Stimulated activated memory B cell treated with anti-CD40 and anti-IgM and Interleukin-4, amounts not matched to agents 10 μg/mL and 1 μg/mL and 100 μg/mL, for 72 hours (primary cell): ENCODE measurements at regions not wholly inside any gene's neighbourhood (a gene's known extent, or its start where the extent isn't known, plus 50 kb on each side); places are given as distances from the start of the nearest gene placed in this dataset.
A peak's percentile ranks its signal among the peaks of the same experiment; 100 is the strongest.

ENCODE experiments used
- ATAC-seq: fragments of 150-1000 bp; cut with Tn5 transposase; 2 replicates; pipeline ENCODE4 v1.10.0; 2021
- H3K27ac Mint-ChIP-seq: one replicate; pipeline ENCODE4 v1.8.0; 2022; ENCODE audit warnings: mild to moderate bottlenecking, mixed read lengths
- H3K27me3 Mint-ChIP-seq: one replicate; pipeline ENCODE4 v1.8.0; 2022; ENCODE audit warnings: mixed read lengths
- H3K36me3 Mint-ChIP-seq: one replicate; pipeline ENCODE4 v1.8.0; 2022; ENCODE audit warnings: mixed read lengths
- H3K4me1 Mint-ChIP-seq: one replicate; pipeline ENCODE4 v1.8.0; 2022; ENCODE audit warnings: mixed read lengths
- H3K4me3 Mint-ChIP-seq: one replicate; pipeline ENCODE4 v1.8.0; 2022; ENCODE audit warnings: mild to moderate bottlenecking, moderate library complexity, mixed read lengths
- H3K9me3 Mint-ChIP-seq: one replicate; pipeline ENCODE4 v1.8.0; 2022; ENCODE audit warnings: mixed read lengths

DNA sequence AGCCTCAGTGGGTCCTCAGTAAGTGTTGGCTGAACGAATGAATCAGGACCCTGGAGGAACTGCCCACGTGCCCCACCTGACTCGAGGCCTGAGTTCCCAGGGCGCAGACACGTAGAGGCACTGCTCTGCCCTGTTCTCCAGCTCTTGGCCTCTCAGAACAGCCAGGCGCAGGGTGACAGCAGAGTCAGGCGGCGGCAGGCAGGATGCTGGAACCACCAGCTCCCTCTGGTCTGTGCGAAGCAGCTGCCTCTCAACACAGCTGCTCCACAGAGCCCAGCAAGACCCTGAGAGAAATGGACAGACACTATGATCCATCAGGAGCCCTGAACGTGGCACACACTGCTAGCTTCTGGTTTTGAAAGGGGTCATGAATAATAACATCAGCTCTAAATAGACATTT, 53.1 kb upstream of the BCO1 start:
- no peak overlapping the region for H3K27ac Mint-ChIP-seq
- no peak overlapping the region for H3K4me3 Mint-ChIP-seq
- H3K9me3 Mint-ChIP-seq = no peaks in the 10 kb centered on the region
- ATAC-seq = no peak
- no peaks in the 10 kb centered on the region for H3K36me3 Mint-ChIP-seq
- no peaks in the 10 kb centered on the region for H3K4me1 Mint-ChIP-seq
- peaks cover 22% of the 10 kb centered on the region for H3K27me3 Mint-ChIP-seq

- Mint-ChIP-seq H3K9me3 (no peaks in the 10 kb centered on the region), H3K36me3 (no peaks in the 10 kb centered on the region), H3K27me3 (peaks cover 11% of the 10 kb centered on the region), H3K4me3 (no peak overlapping the region), H3K4me1 (no peaks in the 10 kb centered on the region), H3K27ac (no peak overlapping the region)
- no peak for ATAC-seq
Observed at GRCh38 chr16:81181013-81181720, 57.3 kb upstream of the BCO1 start.

DNA sequence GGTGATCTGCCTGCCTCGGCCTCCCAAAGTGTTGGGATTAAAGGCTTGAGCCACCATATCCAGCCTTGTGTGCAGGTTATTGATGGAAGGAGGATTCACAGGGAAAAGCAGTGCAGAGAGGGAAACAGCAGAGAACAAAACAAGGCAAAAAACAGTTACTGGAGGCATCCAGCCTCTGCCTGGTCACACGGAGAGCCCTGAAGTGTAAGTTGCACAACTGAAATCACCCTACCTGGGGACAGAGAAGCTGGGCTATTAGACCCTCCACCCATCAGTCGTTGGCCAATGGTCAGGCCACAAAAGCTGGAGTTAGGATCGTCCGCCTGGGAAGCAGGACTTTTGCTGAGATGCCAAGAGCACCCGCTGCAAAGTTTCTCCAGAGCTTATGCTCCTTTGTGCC, 57.9 kb upstream of the BCO1 start:
- no peak for ATAC-seq
- Mint-ChIP-seq H3K36me3 (no peaks in the 10 kb centered on the region), H3K4me1 (no peaks in the 10 kb centered on the region)

DNA sequence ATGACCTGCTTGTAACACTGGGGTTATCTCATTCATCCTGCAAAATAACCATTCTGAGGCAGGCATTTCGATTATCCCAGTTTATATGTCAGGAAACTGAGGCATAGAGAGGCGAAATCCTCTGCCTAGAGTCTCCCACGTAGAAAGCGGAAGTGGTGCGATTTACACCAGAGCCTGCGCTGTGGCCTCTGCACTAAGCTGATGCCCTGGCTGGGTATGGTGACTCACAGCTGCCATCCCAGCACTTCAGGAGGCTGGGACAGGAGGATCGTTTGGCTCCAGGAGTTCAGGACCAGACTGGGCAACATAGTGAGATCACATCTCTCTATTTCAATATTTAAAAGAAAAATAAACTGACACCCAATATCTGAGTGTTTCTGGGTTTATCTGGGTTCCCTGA, 59.3 kb upstream of the BCO1 start:
- H3K27me3 Mint-ChIP-seq = peaks cover 11% of the 10 kb centered on the region
- no peaks in the 10 kb centered on the region for H3K9me3 Mint-ChIP-seq
- no peaks in the 10 kb centered on the region for H3K4me1 Mint-ChIP-seq
- H3K27ac Mint-ChIP-seq = no peak overlapping the region
- no peak for ATAC-seq
- no peak overlapping the region for H3K4me3 Mint-ChIP-seq
- H3K36me3 Mint-ChIP-seq = no peaks in the 10 kb centered on the region

More for the DNA sequence above, 57.9 kb upstream of the BCO1 start:
- H3K4me3 Mint-ChIP-seq = no peak overlapping the region
- no peaks in the 10 kb centered on the region for H3K9me3 Mint-ChIP-seq
- no peak overlapping the region for H3K27ac Mint-ChIP-seq
- peaks cover 11% of the 10 kb centered on the region for H3K27me3 Mint-ChIP-seq

GRCh38 chr16:81175325-81175891, 63.1 kb upstream of the BCO1 start:
- no peaks in the 10 kb centered on the region for H3K4me1 Mint-ChIP-seq
- no peak for ATAC-seq
- H3K4me3 Mint-ChIP-seq = no peak overlapping the region
- H3K27ac Mint-ChIP-seq = no peak overlapping the region
- no peaks in the 10 kb centered on the region for H3K36me3 Mint-ChIP-seq
- H3K9me3 Mint-ChIP-seq = no peaks in the 10 kb centered on the region
- peaks cover 15% of the 10 kb centered on the region for H3K27me3 Mint-ChIP-seq

DNA sequence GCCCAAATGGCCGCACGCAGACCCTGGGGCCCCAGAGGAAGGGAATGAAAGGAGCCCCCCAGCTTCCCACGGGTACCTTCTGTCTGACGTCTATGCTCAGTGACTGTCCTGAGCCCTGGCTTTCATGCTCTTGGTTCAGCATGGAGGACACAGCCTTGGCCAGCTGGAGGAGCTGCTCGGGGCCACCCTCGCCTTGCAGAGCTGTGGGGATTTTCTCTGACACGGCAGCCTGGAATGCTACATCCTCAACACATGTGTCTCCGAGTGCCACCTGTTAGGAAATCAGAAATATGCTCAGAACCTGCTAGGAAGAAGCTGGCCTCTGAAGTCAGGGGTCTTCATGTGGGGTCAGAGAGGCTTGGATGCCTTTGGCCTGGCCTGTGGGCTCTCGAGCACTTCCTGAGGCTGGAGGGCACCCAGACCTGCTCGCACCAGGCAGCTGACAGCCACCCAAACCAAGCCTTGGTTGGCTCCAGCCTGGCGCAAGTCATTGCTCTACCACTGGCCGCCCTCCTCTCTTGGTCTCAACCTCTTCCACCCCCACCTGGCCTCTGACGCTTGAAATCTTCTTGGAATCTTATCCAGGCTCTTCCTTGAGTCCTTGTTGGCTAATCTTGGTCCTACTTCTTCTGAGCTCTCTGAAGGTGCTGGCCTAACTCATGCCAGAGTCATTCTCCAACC, 63.7 kb upstream of the BCO1 start:
- no peaks in the 10 kb centered on the region for H3K4me1 Mint-ChIP-seq
- H3K4me3 Mint-ChIP-seq = no peak overlapping the region
- no peak for ATAC-seq
- no peaks in the 10 kb centered on the region for H3K9me3 Mint-ChIP-seq
- H3K36me3 Mint-ChIP-seq = no peaks in the 10 kb centered on the region
- H3K27ac Mint-ChIP-seq = no peak overlapping the region
- peaks cover 14% of the 10 kb centered on the region for H3K27me3 Mint-ChIP-seq

DNA sequence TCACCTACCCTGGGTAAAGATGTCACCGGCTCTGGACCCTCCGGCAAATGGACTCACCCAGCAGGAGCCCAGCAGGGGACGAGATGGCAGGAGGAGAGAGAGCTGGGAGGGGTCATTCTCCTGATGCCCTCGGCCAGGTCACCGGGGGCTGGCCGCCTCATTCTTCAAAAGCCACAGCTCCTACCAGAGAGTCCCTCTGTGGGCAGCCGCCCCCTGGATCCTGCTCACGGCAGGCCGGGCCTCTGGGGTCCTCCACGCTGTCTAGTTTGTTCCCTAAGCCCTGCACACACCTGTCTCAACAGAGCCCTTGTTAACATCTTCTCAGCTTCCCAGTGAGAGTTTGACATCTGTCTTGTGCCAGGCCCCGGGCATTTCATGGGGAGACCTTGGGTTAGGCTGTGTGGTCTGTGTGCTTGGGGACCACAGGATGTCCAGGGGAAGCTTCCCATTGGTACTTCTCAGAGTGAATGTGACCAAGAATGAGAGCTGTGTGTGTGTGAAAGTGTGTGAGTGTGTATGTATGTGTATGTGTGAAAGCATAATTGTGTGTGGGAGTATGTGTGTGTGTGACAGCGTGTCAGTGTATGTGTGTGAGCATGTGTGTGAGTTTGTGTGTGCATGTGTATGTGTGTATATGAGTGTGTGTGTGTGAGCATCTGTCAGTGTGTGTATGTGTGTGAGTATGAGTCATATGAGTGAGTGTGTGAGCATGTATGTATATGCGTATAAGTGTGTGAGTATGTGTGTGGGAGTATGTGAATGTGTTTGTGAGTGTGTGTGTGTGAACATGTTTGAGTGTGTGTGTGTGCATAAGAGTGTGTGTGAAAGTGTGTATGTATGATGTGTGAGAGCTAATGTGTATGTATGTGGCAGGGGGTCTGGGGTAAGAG, 65.5 kb upstream of the BCO1 start:
- Mint-ChIP-seq H3K4me3 (no peak overlapping the region), H3K27me3 (peaks cover 23% of the 10 kb centered on the region), H3K27ac (no peak overlapping the region), H3K9me3 (peaks cover 6% of the 10 kb centered on the region), H3K36me3 (no peaks in the 10 kb centered on the region), H3K4me1 (no peaks in the 10 kb centered on the region)
- ATAC-seq = no peak

GRCh38 chr16:81170824-81171223, 67.7 kb upstream of the BCO1 start:
- Mint-ChIP-seq H3K9me3 (peaks cover 6% of the 10 kb centered on the region), H3K4me3 (no peak overlapping the region), H3K36me3 (no peaks in the 10 kb centered on the region), H3K27me3 (peaks cover 33% of the 10 kb centered on the region), H3K4me1 (no peaks in the 10 kb centered on the region), H3K27ac (no peak overlapping the region)
- no peak for ATAC-seq

GRCh38 chr16:81168406-81168805, 70.1 kb upstream of the BCO1 start:
- H3K27me3 Mint-ChIP-seq = peaks cover 37% of the 10 kb centered on the region
- H3K9me3 Mint-ChIP-seq = peaks cover 6% of the 10 kb centered on the region
- H3K36me3 Mint-ChIP-seq = no peaks in the 10 kb centered on the region
- H3K27ac Mint-ChIP-seq = no peak overlapping the region
- no peak overlapping the region for H3K4me3 Mint-ChIP-seq
- H3K4me1 Mint-ChIP-seq = no peaks in the 10 kb centered on the region
- no peak for ATAC-seq

- Mint-ChIP-seq H3K9me3 (peaks cover 6% of the 10 kb centered on the region), H3K4me1 (no peaks in the 10 kb centered on the region), H3K27me3 (peaks cover 37% of the 10 kb centered on the region), H3K36me3 (no peaks in the 10 kb centered on the region), H3K27ac (no peak overlapping the region), H3K4me3 (no peak overlapping the region)
- no peak for ATAC-seq
Observed at GRCh38 chr16:81167851-81168250, 70.6 kb upstream of the BCO1 start.

GRCh38 chr16:81166417-81167300, 70.5 kb upstream of the GCSH start:
- no peak overlapping the region for H3K27ac Mint-ChIP-seq
- no peak overlapping the region for H3K4me3 Mint-ChIP-seq
- no peak for ATAC-seq
- H3K36me3 Mint-ChIP-seq = no peaks in the 10 kb centered on the region
- peaks cover 36% of the 10 kb centered on the region for H3K27me3 Mint-ChIP-seq
- no peaks in the 10 kb centered on the region for H3K4me1 Mint-ChIP-seq
- peaks cover 6% of the 10 kb centered on the region for H3K9me3 Mint-ChIP-seq

GRCh38 chr16:81165411-81166097, 69.4 kb upstream of the GCSH start:
- H3K36me3 Mint-ChIP-seq = no peaks in the 10 kb centered on the region
- peaks cover 6% of the 10 kb centered on the region for H3K9me3 Mint-ChIP-seq
- no peak overlapping the region for H3K4me3 Mint-ChIP-seq
- ATAC-seq = peak; percentile 21
- peaks cover 25% of the 10 kb centered on the region for H3K27me3 Mint-ChIP-seq
- no peaks in the 10 kb centered on the region for H3K4me1 Mint-ChIP-seq
- no peak overlapping the region for H3K27ac Mint-ChIP-seq

- H3K4me1 Mint-ChIP-seq = no peaks in the 10 kb centered on the region
- no peak overlapping the region for H3K4me3 Mint-ChIP-seq
- H3K36me3 Mint-ChIP-seq = no peaks in the 10 kb centered on the region
- H3K27me3 Mint-ChIP-seq = peaks cover 23% of the 10 kb centered on the region
- ATAC-seq = no peak
- no peak overlapping the region for H3K27ac Mint-ChIP-seq
- H3K9me3 Mint-ChIP-seq = peaks cover 6% of the 10 kb centered on the region
Observed at GRCh38 chr16:81164958-81165357, 68.8 kb upstream of the GCSH start.

DNA sequence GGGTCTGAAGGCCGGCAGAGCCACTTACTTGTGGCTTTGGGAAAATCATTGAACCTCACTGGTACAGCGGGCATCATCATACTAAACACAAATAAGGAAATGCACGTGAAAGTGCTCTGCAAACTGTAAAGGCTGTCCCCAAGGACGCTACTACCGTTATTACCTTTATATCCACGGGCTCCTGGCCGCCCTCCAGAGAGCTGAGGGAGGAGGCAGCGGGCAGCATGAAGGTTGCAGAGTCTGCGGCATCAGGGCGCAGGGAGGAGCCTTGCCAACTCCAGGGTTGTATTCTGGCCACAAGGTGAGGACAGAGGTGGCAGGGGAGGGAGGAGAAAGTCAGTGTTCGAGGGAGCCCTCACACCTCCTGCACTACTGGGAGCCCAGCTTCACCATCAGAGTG, 68.3 kb upstream of the GCSH start:
- Mint-ChIP-seq H3K36me3 (no peaks in the 10 kb centered on the region), H3K4me3 (no peak overlapping the region), H3K4me1 (no peaks in the 10 kb centered on the region), H3K27ac (no peak overlapping the region), H3K27me3 (peaks cover 23% of the 10 kb centered on the region), H3K9me3 (peaks cover 6% of the 10 kb centered on the region)
- ATAC-seq = no peak
